K562 (cell line): ENCODE measurements at regions not wholly inside any gene's neighbourhood (a gene's known extent, or its start where the extent isn't known, plus 50 kb on each side); places are given as distances from the start of the nearest gene placed in this dataset.

Source experiments
- JUN ChIP-seq, 2 experiments: sonication (generic) in 1 of 2; formaldehyde crosslinking in 1 of 2; IDR thresholded peaks; 2 replicates each; pipeline versions ENCODE4 v1.6.1 to v1.8.0; 2012 to 2022; ENCODE audit warnings: borderline replicate concordance in 2 of 2, mild to moderate bottlenecking in 2 of 2, improper control_type of control experiment in 1 of 2, low read depth in 1 of 2, low read length in 1 of 2, missing genetic modification reagents in 1 of 2
- MLX ChIP-seq, 2 experiments: fragments of 450-650 bp in 1 of 2; sonication (generic) in 1 of 2; formaldehyde crosslinking; conservative IDR thresholded peaks; 2 replicates each; pipeline versions ENCODE4 v1.4.0 to v1.8.1; 2020 to 2022; ENCODE audit warnings: mild to moderate bottlenecking in 1 of 2, missing genetic modification reagents in 1 of 2
- MTA3 ChIP-seq: fragments of 450-650 bp; formaldehyde crosslinking; IDR thresholded peaks from 2 replicates; pipeline ENCODE4 v1.6.1; 2017; ENCODE audit warnings: mild to moderate bottlenecking, borderline replicate concordance
- PRMT5 ChIP-seq: sonication (generic); formaldehyde crosslinking; IDR thresholded peaks from 2 replicates; pipeline ENCODE4 v1.5.0; 2020; ENCODE audit warnings: missing genetic modification reagents
- TEAD1 ChIP-seq, 2 experiments: fragments of 450-650 bp in 1 of 2; sonication (generic) in 1 of 2; formaldehyde crosslinking; IDR thresholded peaks; 2 replicates each; pipeline versions ENCODE4 v1.4.0 to v1.8.0; 2020 to 2022; ENCODE audit warnings: mild to moderate bottlenecking in 2 of 2, missing genetic modification reagents in 1 of 2
- TFAP4 ChIP-seq: sonication (generic); formaldehyde crosslinking; IDR thresholded peaks from 2 replicates; pipeline ENCODE4 v1.8.0; 2022; ENCODE audit warnings: missing genetic modification reagents, mild to moderate bottlenecking, moderate library complexity, borderline replicate concordance
- YY1 ChIP-seq, 3 experiments: IDR thresholded peaks; 2 replicates each; pipeline ENCODE4 v1.6.1; 2011; ENCODE audit warnings: low read length in 2 of 3, mild to moderate bottlenecking in 2 of 3, moderate library complexity in 2 of 3, borderline replicate concordance in 1 of 3, control low read depth in 1 of 3, low read depth in 1 of 3; ENCODE audit not compliant: insufficient read depth in 3 of 3, insufficient replicate concordance in 2 of 3, control insufficient read depth in 1 of 3, insufficient read length in 1 of 3; ENCODE audit errors: extremely low read depth in 1 of 3

- TF ChIP-seq JUN (IDR thresholded peaks at IDR 0.05; ENCODE audit: borderline replicate concordance, low read depth, low read length) (no peak), JUN (CRISPR knock-in tag; IDR thresholded peaks at IDR 0.05; ENCODE audit: borderline replicate concordance) (no peak), TFAP4 (CRISPR knock-in tag) (no peak), MTA3 (no peak), YY1 (IDR thresholded peaks at IDR 0.05; ENCODE audit: borderline replicate concordance in 1 of 3, control insufficient read depth in 1 of 3, extremely low read depth in 1 of 3, insufficient read depth in 3 of 3, insufficient read length in 1 of 3, insufficient replicate concordance in 2 of 3, low read depth in 1 of 3, low read length in 2 of 3) (no peak), PRMT5 (no peak), TEAD1 (CRISPR knock-in tag; IDR thresholded peaks at IDR 0.05) (no peak), MLX (CRISPR knock-in tag; conservative IDR thresholded peaks at IDR 0.05) (no peak)
Observed at GRCh38 chr2:22329211-22330154, 1055.5 kb upstream of the KLHL29 start (continued).
